ENCODE measurements at regions not wholly inside any gene's neighbourhood (a gene's known extent, or its start where the extent isn't known, plus 50 kb on each side); places are given as distances from the start of the nearest gene placed in this dataset.

DNA sequence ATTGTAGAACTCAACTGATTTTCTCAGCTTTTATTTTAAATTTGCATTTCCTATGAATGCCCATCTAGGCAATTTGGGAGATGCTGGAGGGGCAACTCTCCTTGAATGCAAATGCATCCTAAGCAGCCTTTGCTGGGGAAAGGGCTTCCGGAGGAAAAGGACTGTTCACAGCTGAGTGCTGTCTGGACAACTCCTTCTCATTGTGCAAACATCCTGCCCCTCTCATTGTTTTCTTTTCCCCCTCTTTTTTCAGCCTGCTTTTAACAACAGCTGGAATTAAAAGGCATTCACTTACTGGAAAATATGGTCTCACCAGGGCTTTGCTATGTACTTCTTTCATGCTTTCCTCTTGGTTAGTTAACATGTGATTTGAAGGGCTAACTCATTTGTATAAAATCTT is 397.8 kb downstream of the FUT8 start:
- no peak overlapping the region for H2BK5ac ChIP-seq (ENCODE audit: low read depth, low read length, poor library complexity, severe bottlenecking)
- intact Hi-C loops (cut with micrococcal nuclease) (no loop called here), dilution Hi-C loops (cut with HindIII; ENCODE audit: low sequenced_read_pairs, unreplicated experiment) (no loop called here), in situ Hi-C loops (cut with MboI; ENCODE audit: low sequenced_read_pairs) (no loop called here)
- no peak overlapping the region for H2AK9ac ChIP-seq (replicated peaks; ENCODE audit: low read depth, low read length, poor library complexity)
- no peak overlapping the region for H2AFZ ChIP-seq (replicated peaks; ENCODE audit: low read length, poor library complexity)
- no peak overlapping the region for H2AK5ac ChIP-seq (ENCODE audit: low read depth, low read length)
- H2BK120ac ChIP-seq (ENCODE audit: low read depth, low read length), result no peak overlapping the region
- no peak for DNase-seq
- no peak overlapping the region for H3K14ac ChIP-seq (replicated peaks; ENCODE audit: low read depth, low read length)
- CTCF ChIA-PET, result no interaction called here
- H3K4me1 ChIP-seq (ENCODE audit: control insufficient read depth, insufficient read depth, low read length), result no peaks in the 10 kb centered on the region
- H3K4me2 ChIP-seq (ENCODE audit: low read depth, low read length), result no peak overlapping the region
- H3K27ac ChIP-seq (ENCODE audit: insufficient read depth, low read length), result no peak overlapping the region
- no peak overlapping the region for H3K56ac ChIP-seq (ENCODE audit: extremely low read depth, insufficient read depth, low read length)
- H3K18ac ChIP-seq (ENCODE audit: low read depth, low read length), result no peak overlapping the region
- H4K91ac ChIP-seq (ENCODE audit: insufficient read depth, low read depth, low read length), result no peak overlapping the region
- no peaks in the 10 kb centered on the region for H3K79me1 ChIP-seq (ENCODE audit: low read depth in 1 of 2, low read length in 2 of 2)
- POLR2A ChIA-PET (ENCODE audit: unreplicated experiment), result no interaction called here
- no peak for ATAC-seq (ENCODE audit: low read depth)
- H3K9ac ChIP-seq (ENCODE audit: low read depth, low read length), result no peak overlapping the region
- peaks cover 2% of the 10 kb centered on the region for H3K9me3 ChIP-seq (ENCODE audit: control insufficient read depth, insufficient read depth, low read length)
- no peak overlapping the region for H2BK20ac ChIP-seq (ENCODE audit: low read depth, low read length)
- WGBS, 2 experiments (ENCODE audit: extremely low coverage in 2 of 2, insufficient read length in 1 of 2), result no CpG with 5 or more reads among the region's 1 CpG
- no peaks in the 10 kb centered on the region for H3K36me3 ChIP-seq (ENCODE audit: control insufficient read depth, insufficient read depth, low read length)
- no peaks in the 10 kb centered on the region for H3K9me1 ChIP-seq (ENCODE audit: insufficient read depth, low read length)
- H3K4ac ChIP-seq (ENCODE audit: low read depth, low read length), result no peak overlapping the region
- no peak overlapping the region for H3K4me3 ChIP-seq (ENCODE audit: insufficient read depth, low read depth, low read length)
- no peak overlapping the region for H4K5ac ChIP-seq (ENCODE audit: low read depth, low read length)
- no peaks in the 10 kb centered on the region; the same call in none of the 2 replicates for H3K27me3 ChIP-seq (ENCODE audit: control insufficient read depth, insufficient read depth, low read length)
- H4K8ac ChIP-seq (ENCODE audit: low read depth in 2 of 2, low read length in 2 of 2), result no peak overlapping the region
- TF ChIP-seq MAZ (IDR thresholded peaks at IDR 0.05; ENCODE audit: borderline replicate concordance, low read depth, low read length), result no peak
- H4K20me1 ChIP-seq (ENCODE audit: insufficient read depth, low read length), result no peaks in the 10 kb centered on the region
- BruUV-seq (replicated peaks), result no TSS peak
- H3K23ac ChIP-seq (ENCODE audit: low read depth, low read length), result no peak overlapping the region
- H2BK15ac ChIP-seq (ENCODE audit: low read depth, low read length), result no peak overlapping the region
